D721Med (cell line): ENCODE measurements at regions not wholly inside any gene's neighbourhood (a gene's known extent, or its start where the extent isn't known, plus 50 kb on each side); places are given as distances from the start of the nearest gene placed in this dataset.

ENCODE experiments used
- DNase-seq: peaks from one replicate; pipeline ENCODE4 v3.0.0; 2011; ENCODE audit warnings: low spot score; ENCODE audit not compliant: insufficient read length
- FAIRE-seq: peaks from 2 replicates; lab custom pipeline; 2011; peaks lifted over from hg19 to GRCh38; lab: Jason Lieb, UNC
- TF ChIP-seq, protein P1 (sequence below): IDR thresholded peaks from 2 replicates; pipeline ENCODE4 v1.5.1; 2012; ENCODE audit warnings: mild to moderate bottlenecking, control low read depth; ENCODE audit not compliant: insufficient read depth; ENCODE audit errors: missing control alignments

DNA sequence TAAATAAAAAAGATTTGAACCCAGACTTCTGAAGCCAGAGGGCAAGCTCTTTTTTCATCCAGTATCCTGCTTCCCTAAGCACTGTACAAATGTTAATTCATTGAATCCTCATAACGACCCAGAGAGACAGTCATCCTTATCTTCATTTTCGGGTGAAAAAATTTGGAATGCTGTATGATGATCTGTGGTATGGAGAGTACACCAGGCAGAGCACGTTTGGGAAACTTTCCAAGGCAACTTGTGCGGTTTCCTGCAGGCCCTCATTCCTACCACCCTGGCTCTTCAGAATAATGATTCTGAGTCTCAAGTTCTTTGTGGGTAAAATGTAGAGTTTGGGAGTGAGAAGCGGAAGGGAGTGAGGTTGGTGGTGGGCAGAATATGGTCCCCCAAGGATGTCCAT is 177.9 kb upstream of the CADM1 start:
- DNase-seq (no peak), FAIRE-seq (no peak)
- TF ChIP-seq, protein P1, sequence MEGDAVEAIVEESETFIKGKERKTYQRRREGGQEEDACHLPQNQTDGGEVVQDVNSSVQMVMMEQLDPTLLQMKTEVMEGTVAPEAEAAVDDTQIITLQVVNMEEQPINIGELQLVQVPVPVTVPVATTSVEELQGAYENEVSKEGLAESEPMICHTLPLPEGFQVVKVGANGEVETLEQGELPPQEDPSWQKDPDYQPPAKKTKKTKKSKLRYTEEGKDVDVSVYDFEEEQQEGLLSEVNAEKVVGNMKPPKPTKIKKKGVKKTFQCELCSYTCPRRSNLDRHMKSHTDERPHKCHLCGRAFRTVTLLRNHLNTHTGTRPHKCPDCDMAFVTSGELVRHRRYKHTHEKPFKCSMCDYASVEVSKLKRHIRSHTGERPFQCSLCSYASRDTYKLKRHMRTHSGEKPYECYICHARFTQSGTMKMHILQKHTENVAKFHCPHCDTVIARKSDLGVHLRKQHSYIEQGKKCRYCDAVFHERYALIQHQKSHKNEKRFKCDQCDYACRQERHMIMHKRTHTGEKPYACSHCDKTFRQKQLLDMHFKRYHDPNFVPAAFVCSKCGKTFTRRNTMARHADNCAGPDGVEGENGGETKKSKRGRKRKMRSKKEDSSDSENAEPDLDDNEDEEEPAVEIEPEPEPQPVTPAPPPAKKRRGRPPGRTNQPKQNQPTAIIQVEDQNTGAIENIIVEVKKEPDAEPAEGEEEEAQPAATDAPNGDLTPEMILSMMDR, result no peak

DNA sequence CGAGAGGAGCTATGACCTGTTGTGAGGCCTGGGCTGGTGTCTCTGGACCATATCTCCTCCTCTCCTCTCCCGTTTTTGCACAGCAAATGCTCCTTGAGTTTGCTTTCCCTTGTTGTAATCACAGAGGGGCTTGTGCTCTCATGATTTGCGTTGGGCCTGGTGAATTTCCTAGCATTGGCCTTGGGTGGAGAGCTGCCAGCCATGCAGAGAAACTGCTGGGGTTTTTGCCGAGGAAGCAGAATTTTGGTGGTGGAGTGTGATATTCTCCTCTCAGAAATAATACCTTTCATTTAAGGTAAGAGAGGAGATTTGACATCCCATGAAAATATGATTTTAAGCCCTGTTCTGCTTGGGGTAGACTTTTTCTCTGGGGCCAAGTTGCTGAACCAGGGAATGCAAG is 175.7 kb upstream of the CADM1 start:
- no peak for DNase-seq
- TF ChIP-seq, protein P1, result no peak
- FAIRE-seq, result no peak

DNA sequence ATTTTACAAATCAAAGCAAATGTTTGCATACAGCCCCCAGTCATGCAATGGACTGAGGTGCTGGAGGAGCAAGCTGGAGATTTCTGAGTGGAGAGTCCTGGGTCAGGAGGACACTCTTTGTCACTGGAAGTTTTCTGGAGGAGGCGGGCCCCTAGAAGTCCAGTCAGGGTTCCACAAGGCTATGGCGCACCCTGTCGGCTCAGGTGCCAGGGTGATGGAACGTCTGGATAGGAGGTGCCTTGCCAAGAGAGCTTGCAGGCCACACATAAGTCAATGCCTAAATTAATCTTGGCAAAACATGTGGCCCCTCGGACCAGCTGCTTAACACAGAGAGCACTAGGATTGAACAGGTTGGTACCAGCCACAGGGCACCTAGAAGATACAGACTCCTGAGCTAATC is 174.7 kb upstream of the CADM1 start:
- TF ChIP-seq, protein P1, result peak; percentile 33
- no peak for DNase-seq
- FAIRE-seq, result no peak

DNA sequence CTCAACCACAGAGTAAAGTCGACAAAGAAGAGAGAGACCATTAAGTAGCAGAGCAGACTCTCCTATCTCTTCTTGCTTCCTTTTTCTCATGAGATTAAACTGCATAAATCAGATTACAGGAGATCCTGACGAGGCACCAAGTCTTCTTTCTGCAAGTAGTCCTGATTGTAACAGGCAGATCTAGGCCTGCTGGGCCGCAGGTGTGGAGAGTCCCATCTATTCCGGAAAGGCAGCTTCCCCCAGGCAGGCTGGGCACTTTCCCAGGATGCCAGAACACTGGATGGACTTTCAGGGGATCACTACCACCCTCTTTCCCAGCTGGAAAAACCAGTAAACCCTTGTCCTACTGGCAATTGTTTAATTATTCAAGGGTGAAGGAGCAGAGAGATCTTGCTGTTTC is 173.0 kb upstream of the CADM1 start:
- FAIRE-seq, result no peak
- no peak for DNase-seq
- TF ChIP-seq, protein P1, result no peak

DNA sequence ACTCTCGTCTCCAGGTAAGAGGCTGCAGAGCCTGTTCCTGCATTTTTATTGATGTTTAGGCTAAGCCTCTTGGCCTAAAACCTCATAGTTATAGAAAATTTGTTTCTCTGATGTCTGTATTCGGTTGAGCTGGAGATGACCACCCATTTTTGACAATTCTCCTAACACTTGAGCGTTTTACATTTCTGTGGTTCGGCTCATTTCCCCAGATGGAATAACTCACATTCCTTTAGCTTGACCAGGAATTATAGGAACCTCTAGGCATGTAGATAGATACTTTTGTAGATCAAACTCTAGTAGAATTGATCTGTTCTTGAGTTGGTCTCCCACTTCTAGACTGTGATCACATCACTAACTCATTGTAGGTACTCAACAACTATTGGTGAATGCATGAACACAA is 172.6 kb upstream of the CADM1 start:
- no peak for FAIRE-seq
- DNase-seq, result no peak
- TF ChIP-seq, protein P1, result no peak

DNA sequence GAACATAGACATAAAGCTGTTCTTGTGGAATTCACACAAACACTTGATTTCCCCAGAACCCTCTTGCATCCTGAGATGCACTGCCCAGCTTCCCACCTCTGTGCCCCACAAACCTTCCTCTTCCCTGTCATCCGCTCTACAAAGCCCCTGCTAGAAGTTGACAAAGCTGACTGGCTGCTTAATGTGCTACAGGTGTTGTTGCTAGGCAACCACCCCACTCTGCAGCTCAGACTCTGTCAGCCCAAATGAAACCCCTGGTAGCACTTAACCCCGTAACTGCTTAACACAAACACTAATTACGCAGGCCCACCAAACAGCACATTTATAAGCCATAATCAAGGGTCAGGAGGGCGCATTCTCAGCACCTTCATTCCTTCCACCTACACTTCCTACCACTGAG is 172.0 kb upstream of the CADM1 start:
- DNase-seq, result no peak
- TF ChIP-seq, protein P1, result no peak
- FAIRE-seq, result no peak

DNA sequence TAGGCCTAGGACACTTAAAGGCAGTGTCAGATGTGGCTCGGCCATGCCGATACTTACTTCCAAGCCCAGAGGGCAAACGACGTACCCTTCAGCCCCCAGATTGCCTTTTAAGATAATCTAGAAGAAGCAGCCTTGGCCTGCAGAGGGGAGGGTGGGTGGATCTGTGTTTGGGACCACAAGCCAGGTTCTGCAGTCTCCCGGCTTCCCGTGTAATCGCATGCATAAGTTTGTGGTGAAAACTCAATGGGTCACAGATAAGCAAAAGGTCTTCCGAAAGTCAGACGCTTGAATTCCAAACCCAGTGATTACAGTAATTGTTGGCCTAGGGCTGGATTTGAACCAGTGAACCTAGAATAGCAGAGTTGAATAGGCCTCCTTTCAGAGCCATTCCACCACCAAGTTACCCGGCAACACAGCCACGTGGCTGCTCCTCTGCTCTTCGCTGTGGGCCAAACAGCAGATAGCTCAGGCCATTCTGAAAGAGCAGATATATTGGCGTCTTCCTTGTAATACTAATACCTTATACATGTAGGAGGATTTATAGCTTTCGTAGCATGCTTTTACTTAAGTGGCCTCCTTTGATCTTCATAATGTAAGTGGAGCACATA is 170.8 kb upstream of the CADM1 start:
- TF ChIP-seq, protein P1, result no peak
- FAIRE-seq (no peak), DNase-seq (no peak)
